HEK293 (cell line): ENCODE measurements at regions not wholly inside any gene's neighbourhood (a gene's known extent, or its start where the extent isn't known, plus 50 kb on each side); places are given as distances from the start of the nearest gene placed in this dataset.

Experiments
- CTCF ChIA-PET: fragments of 350-600 bp; formaldehyde crosslinking; extraction: SDS; loops from one replicate; lab custom pipeline; 2021; ENCODE audit warnings: antibody characterized with exemption; lab: Yijun Ruan, JAX
- POLR2A ChIA-PET: fragments of 300-600 bp; formaldehyde crosslinking; extraction: SDS; loops from one replicate; lab custom pipeline; 2020; ENCODE audit warnings: antibody characterized with exemption, inconsistent platforms; lab: Yijun Ruan, JAX
- H3K27ac ChIP-seq: fragments of 200-500 bp; sonication (Bioruptor generic); 2 replicates; pipeline ENCODE4 v1.5.1; 2014; ENCODE audit warnings: low read depth, low read length, control low read depth, inconsistent platforms; ENCODE audit errors: extremely low read depth
- H3K36me3 ChIP-seq, 2 experiments: fragments of 200-500 bp in 1 of 2; sonication (Bioruptor generic) in 1 of 2; 1 replicate in 1 of 2; 2 replicates in 1 of 2; pipeline ENCODE4 v1.5.1; 2014 to 2017; ENCODE audit warnings: inconsistent platforms in 2 of 2, low read length in 2 of 2; ENCODE audit not compliant: control insufficient read depth in 2 of 2, insufficient read depth in 1 of 2
- H3K4me1 ChIP-seq: fragments of 200-500 bp; sonication (Bioruptor generic); 2 replicates; pipeline ENCODE4 v1.5.1; 2014; ENCODE audit warnings: mild to moderate bottlenecking, low read length, inconsistent platforms; ENCODE audit not compliant: control insufficient read depth, insufficient read depth
- H3K4me3 ChIP-seq: 2 replicates; pipeline ENCODE4 v1.5.1; 2011; ENCODE audit warnings: low read depth, mild to moderate bottlenecking, control low read depth, low read length, moderate library complexity
- H3K9me3 ChIP-seq: fragments of 200-500 bp; sonication (Bioruptor generic); 2 replicates; pipeline ENCODE4 v1.5.1; 2014; ENCODE audit warnings: low read depth, low read length, inconsistent platforms; ENCODE audit not compliant: control insufficient read depth, insufficient read depth
- HOXA7 ChIP-seq: sonication (generic); formaldehyde crosslinking; IDR thresholded peaks from 2 replicates; pipeline ENCODE4 v1.8.1; 2022; ENCODE audit warnings: missing genetic modification reagents, borderline replicate concordance
- SCRT1 ChIP-seq: fragments of 450-650 bp; formaldehyde crosslinking; IDR thresholded peaks from 2 replicates; pipeline ENCODE4 v1.5.1; 2016; ENCODE audit warnings: missing biosample characterization, missing genetic modification characterization, borderline replicate concordance
- TRIM28 ChIP-seq: IDR thresholded peaks from 2 replicates; pipeline ENCODE4 v1.6.1; 2011; ENCODE audit warnings: low read length, control low read depth, borderline replicate concordance
- WT1 ChIP-seq: fragments of 450-650 bp; formaldehyde crosslinking; IDR thresholded peaks from 2 replicates; pipeline ENCODE4 v1.5.1; 2016; ENCODE audit warnings: missing biosample characterization, missing genetic modification characterization
- ZEB2 ChIP-seq: fragments of 450-650 bp; formaldehyde crosslinking; IDR thresholded peaks from 2 replicates; pipeline ENCODE4 v1.5.1; 2016; ENCODE audit warnings: missing biosample characterization, missing genetic modification characterization
- ZFHX2 ChIP-seq: fragments of 450-650 bp; formaldehyde crosslinking; conservative IDR thresholded peaks from 2 replicates; pipeline ENCODE4 v1.5.1; 2016; ENCODE audit warnings: missing biosample characterization, missing genetic modification characterization
- ZNF169 ChIP-seq: fragments of 450-650 bp; formaldehyde crosslinking; IDR thresholded peaks from 2 replicates; pipeline ENCODE4 v1.5.1; 2016; ENCODE audit warnings: missing biosample characterization, missing genetic modification characterization
- ZNF175 ChIP-seq: fragments of 450-650 bp; formaldehyde crosslinking; IDR thresholded peaks from 2 replicates; pipeline ENCODE4 v1.5.1; 2016; ENCODE audit warnings: missing biosample characterization, missing genetic modification characterization
- ZNF473 ChIP-seq: fragments of 450-650 bp; formaldehyde crosslinking; IDR thresholded peaks from 2 replicates; pipeline ENCODE4 v1.5.1; 2017; ENCODE audit warnings: missing biosample characterization, missing genetic modification characterization
- ZNF585B ChIP-seq: fragments of 450-650 bp; formaldehyde crosslinking; IDR thresholded peaks from 2 replicates; pipeline ENCODE4 v1.5.1; 2016; ENCODE audit warnings: missing biosample characterization, missing genetic modification characterization
- ZNF610 ChIP-seq: fragments of 450-650 bp; formaldehyde crosslinking; IDR thresholded peaks from 2 replicates; pipeline ENCODE4 v1.5.1; 2016; ENCODE audit warnings: missing biosample characterization, missing genetic modification characterization, borderline replicate concordance
- ZSCAN30 ChIP-seq: fragments of 450-650 bp; IDR thresholded peaks from 2 replicates; pipeline ENCODE4 v1.5.1; 2018; ENCODE audit warnings: missing biosample characterization, mild to moderate bottlenecking, missing genetic modification characterization, moderate library complexity
- TF ChIP-seq, protein P1 (sequence below): fragments of 450-650 bp; formaldehyde crosslinking; IDR thresholded peaks from 2 replicates; pipeline ENCODE4 v1.5.1; 2017; ENCODE audit warnings: missing biosample characterization, missing genetic modification characterization
- TF ChIP-seq, protein P2 (sequence below): fragments of 450-650 bp; formaldehyde crosslinking; IDR thresholded peaks from 2 replicates; pipeline ENCODE4 v1.5.1; 2016; ENCODE audit warnings: missing biosample characterization, missing genetic modification characterization
- TF ChIP-seq, protein P3 (sequence below): fragments of 450-650 bp; formaldehyde crosslinking; optimal IDR thresholded peaks from 2 replicates; pipeline ENCODE3; 2016; ENCODE audit warnings: missing biosample characterization, mild to moderate bottlenecking, missing genetic modification characterization
- TF ChIP-seq, protein P4 (sequence below): fragments of 450-650 bp; formaldehyde crosslinking; IDR thresholded peaks from 2 replicates; pipeline ENCODE4 v1.5.1; 2016; ENCODE audit warnings: missing biosample characterization, missing genetic modification characterization
- TF ChIP-seq, protein P5 (sequence below): fragments of 450-650 bp; formaldehyde crosslinking; IDR thresholded peaks from 2 replicates; pipeline ENCODE4 v1.5.0; 2017; ENCODE audit warnings: missing biosample characterization, missing genetic modification characterization, borderline replicate concordance
- TF ChIP-seq, protein P6 (sequence below): fragments of 450-650 bp; formaldehyde crosslinking; IDR thresholded peaks from 2 replicates; pipeline ENCODE4 v1.5.1; 2016; ENCODE audit warnings: missing biosample characterization, missing genetic modification characterization

DNA sequence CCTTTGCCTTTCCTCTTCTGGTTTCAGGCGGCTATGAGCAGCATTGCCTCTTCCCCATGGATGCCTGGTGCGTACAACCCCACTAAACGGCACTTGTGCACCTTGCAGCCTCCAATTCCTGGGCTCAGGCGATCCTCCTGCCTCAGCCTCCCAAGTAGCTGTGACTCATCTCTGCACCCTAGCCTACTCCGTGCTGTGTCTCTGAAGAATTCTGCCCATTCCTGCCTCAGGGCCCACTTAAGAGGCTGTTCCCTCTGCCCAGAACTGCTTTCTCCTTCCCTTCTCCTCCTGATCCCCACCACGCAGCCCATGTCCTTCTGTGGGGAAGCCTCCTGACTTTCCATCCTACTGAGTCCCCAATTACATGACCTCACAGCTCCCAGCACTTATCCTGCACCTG, 142.2 kb upstream of the ZNF507 start:
- TF ChIP-seq, protein P1, sequence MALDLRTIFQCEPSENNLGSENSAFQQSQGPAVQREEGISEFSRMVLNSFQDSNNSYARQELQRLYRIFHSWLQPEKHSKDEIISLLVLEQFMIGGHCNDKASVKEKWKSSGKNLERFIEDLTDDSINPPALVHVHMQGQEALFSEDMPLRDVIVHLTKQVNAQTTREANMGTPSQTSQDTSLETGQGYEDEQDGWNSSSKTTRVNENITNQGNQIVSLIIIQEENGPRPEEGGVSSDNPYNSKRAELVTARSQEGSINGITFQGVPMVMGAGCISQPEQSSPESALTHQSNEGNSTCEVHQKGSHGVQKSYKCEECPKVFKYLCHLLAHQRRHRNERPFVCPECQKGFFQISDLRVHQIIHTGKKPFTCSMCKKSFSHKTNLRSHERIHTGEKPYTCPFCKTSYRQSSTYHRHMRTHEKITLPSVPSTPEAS: no peak
- TF ChIP-seq TRIM28 (no peak), HOXA7 (CRISPR knock-in tag) (no peak), ZNF610 (no peak), WT1 (tag by site-specific recombination) (no peak), ZEB2 (tag by site-specific recombination) (no peak), ZNF169 (tag by site-specific recombination) (no peak), ZNF585B (tag by site-specific recombination) (no peak), ZNF175 (tag by site-specific recombination) (no peak), ZSCAN30 (tag by site-specific recombination) (no peak), ZFHX2 (tag by site-specific recombination) (no peak)
- TF ChIP-seq, protein P2, sequence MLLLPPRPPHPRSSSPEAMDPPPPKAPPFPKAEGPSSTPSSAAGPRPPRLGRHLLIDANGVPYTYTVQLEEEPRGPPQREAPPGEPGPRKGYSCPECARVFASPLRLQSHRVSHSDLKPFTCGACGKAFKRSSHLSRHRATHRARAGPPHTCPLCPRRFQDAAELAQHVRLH (tag by site-specific recombination): no peak
- TF ChIP-seq, protein P3, sequence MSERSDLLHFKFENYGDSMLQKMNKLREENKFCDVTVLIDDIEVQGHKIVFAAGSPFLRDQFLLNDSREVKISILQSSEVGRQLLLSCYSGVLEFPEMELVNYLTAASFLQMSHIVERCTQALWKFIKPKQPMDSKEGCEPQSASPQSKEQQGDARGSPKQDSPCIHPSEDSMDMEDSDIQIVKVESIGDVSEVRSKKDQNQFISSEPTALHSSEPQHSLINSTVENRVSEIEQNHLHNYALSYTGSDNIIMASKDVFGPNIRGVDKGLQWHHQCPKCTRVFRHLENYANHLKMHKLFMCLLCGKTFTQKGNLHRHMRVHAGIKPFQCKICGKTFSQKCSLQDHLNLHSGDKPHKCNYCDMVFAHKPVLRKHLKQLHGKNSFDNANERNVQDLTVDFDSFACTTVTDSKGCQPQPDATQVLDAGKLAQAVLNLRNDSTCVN (tag by site-specific recombination): no peak
- TF ChIP-seq, protein P4, sequence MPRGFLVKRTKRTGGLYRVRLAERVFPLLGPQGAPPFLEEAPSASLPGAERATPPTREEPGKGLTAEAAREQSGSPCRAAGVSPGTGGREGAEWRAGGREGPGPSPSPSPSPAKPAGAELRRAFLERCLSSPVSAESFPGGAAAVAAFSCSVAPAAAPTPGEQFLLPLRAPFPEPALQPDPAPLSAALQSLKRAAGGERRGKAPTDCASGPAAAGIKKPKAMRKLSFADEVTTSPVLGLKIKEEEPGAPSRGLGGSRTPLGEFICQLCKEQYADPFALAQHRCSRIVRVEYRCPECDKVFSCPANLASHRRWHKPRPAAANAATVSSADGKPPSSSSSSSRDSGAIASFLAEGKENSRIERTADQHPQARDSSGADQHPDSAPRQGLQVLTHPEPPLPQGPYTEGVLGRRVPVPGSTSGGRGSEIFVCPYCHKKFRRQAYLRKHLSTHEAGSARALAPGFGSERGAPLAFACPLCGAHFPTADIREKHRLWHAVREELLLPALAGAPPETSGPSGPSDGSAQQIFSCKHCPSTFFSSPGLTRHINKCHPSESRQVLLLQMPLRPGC (tag by site-specific recombination): no peak
- TF ChIP-seq, protein P5, sequence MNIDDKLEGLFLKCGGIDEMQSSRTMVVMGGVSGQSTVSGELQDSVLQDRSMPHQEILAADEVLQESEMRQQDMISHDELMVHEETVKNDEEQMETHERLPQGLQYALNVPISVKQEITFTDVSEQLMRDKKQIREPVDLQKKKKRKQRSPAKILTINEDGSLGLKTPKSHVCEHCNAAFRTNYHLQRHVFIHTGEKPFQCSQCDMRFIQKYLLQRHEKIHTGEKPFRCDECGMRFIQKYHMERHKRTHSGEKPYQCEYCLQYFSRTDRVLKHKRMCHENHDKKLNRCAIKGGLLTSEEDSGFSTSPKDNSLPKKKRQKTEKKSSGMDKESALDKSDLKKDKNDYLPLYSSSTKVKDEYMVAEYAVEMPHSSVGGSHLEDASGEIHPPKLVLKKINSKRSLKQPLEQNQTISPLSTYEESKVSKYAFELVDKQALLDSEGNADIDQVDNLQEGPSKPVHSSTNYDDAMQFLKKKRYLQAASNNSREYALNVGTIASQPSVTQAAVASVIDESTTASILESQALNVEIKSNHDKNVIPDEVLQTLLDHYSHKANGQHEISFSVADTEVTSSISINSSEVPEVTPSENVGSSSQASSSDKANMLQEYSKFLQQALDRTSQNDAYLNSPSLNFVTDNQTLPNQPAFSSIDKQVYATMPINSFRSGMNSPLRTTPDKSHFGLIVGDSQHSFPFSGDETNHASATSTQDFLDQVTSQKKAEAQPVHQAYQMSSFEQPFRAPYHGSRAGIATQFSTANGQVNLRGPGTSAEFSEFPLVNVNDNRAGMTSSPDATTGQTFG (tag by site-specific recombination): no peak
- Histone ChIP-seq H3K9me3 (no peaks in the 10 kb centered on the region), H3K4me1 (no peaks in the 10 kb centered on the region), H3K36me3 (no peaks in the 10 kb centered on the region; a peak in 1 of 3 replicates), H3K27ac (no peak overlapping the region), H3K4me3 (no peak overlapping the region)
- ChIA-PET CTCF (interaction anchor here (0.6 to 1.2 kb wide), 4 partner anchors 12 to 655 kb away, joined by 3 to 4 read pairs (median 3); no protein-coding TSS in a partner anchor), POLR2A (no interaction called here)

DNA sequence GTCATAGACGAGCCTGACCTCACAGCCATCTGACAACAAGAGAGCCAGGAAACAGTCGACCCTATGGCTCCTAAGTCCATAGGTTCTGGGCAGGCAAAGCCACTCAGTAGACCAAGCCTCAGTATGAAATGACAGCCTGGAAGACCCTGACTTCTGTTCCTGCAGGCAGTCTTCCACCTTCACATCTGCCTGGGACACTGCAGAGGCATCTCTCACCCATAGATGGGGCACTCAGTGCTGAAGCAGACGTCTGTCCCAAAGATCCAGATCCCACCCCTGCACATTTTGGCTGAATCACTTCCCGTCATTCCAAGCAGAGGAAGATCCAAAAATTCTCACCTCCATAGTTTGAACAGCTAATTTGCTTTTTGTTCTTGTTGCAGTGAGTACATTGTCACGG, 139.3 kb upstream of the ZNF507 start:
- H3K4me3 ChIP-seq: no peak overlapping the region
- no peaks in the 10 kb centered on the region for H3K4me1 ChIP-seq
- peaks cover 0 to 3% of the 10 kb centered on the region in 2 experiments; a peak in 1 of 3 replicates for H3K36me3 ChIP-seq
- H3K27ac ChIP-seq: no peak overlapping the region
- POLR2A ChIA-PET: no interaction called here
- CTCF ChIA-PET: interaction anchor here (0.6 to 2.4 kb wide), 3 partner anchors 19 to 331 kb away, joined by 3 to 12 read pairs (median 3); no protein-coding TSS in a partner anchor
- TF ChIP-seq ZNF473 (no peak), SCRT1 (tag by site-specific recombination) (no peak)
- TF ChIP-seq, protein P6, sequence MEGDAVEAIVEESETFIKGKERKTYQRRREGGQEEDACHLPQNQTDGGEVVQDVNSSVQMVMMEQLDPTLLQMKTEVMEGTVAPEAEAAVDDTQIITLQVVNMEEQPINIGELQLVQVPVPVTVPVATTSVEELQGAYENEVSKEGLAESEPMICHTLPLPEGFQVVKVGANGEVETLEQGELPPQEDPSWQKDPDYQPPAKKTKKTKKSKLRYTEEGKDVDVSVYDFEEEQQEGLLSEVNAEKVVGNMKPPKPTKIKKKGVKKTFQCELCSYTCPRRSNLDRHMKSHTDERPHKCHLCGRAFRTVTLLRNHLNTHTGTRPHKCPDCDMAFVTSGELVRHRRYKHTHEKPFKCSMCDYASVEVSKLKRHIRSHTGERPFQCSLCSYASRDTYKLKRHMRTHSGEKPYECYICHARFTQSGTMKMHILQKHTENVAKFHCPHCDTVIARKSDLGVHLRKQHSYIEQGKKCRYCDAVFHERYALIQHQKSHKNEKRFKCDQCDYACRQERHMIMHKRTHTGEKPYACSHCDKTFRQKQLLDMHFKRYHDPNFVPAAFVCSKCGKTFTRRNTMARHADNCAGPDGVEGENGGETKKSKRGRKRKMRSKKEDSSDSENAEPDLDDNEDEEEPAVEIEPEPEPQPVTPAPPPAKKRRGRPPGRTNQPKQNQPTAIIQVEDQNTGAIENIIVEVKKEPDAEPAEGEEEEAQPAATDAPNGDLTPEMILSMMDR (tag by site-specific recombination): peak; percentile 32
- H3K9me3 ChIP-seq: peaks cover 10% of the 10 kb centered on the region
